ENCODE measurements at regions not wholly inside any gene's neighbourhood (a gene's known extent, or its start where the extent isn't known, plus 50 kb on each side); places are given as distances from the start of the nearest gene placed in this dataset.

GRCh38 chr21:34198231-34199120, 125.1 kb downstream of the MRPS6 start:
- peak overlapping the region in 1 of 4 donors; percentile 15 for H3K27ac ChIP-seq
- in situ Hi-C loops (cut with MboI; ENCODE audit: low pct_ligation_motif_present in 1 of 4, low pct_unique_long_range_greater_than_20kb in 1 of 4, low sequenced_read_pairs in 3 of 4) (no loop called here), intact Hi-C loops (cut with DNase I; ENCODE audit: low total_unique reads) (no loop called here)
- H3K36me3 ChIP-seq = no peaks in the 10 kb centered on the region
- DNase-seq = no peak
- peaks cover 6 to 36% (median 15%) of the 10 kb centered on the region in 4 donors for H3K4me1 ChIP-seq
- no peaks in the 10 kb centered on the region for H3K27me3 ChIP-seq
- no peak for TF ChIP-seq POLR2AphosphoS5 (IDR thresholded peaks at IDR 0.05)
- no peak for TF ChIP-seq EP300 (IDR thresholded peaks at IDR 0.05; ENCODE audit: low read depth)
- no peak for TF ChIP-seq CTCF (IDR thresholded peaks at IDR 0.05)
- TF ChIP-seq POLR2A (IDR thresholded peaks at IDR 0.05) = no peak
- H3K4me3 ChIP-seq = no peak overlapping the region
- no peaks in the 10 kb centered on the region for H3K9me3 ChIP-seq
- 73 to 83% methylated on average over 12 to 16 of the region's 16 CpGs for WGBS, 2 donors (ENCODE audit: low coverage in 1 of 2)

- Histone ChIP-seq H3K36me3 (no peaks in the 10 kb centered on the region), H3K4me3 (no peak overlapping the region), H3K27me3 (no peaks in the 10 kb centered on the region), H3K4me1 (peaks cover 6 to 43% (median 15%) of the 10 kb centered on the region in 4 donors), H3K9me3 (no peaks in the 10 kb centered on the region), H3K27ac (peak overlapping the region in 2 of 4 donors; percentile 4 to 15)
- DNase-seq = no peak
- no peak for TF ChIP-seq POLR2A (IDR thresholded peaks at IDR 0.05)
- no peak for TF ChIP-seq EP300 (IDR thresholded peaks at IDR 0.05; ENCODE audit: low read depth)
- no peak for TF ChIP-seq POLR2AphosphoS5 (IDR thresholded peaks at IDR 0.05)
- TF ChIP-seq CTCF (IDR thresholded peaks at IDR 0.05) = no peak
- intact Hi-C loops (cut with DNase I; ENCODE audit: low total_unique reads) (no loop called here), in situ Hi-C loops (cut with MboI; ENCODE audit: low pct_ligation_motif_present in 1 of 4, low pct_unique_long_range_greater_than_20kb in 1 of 4, low sequenced_read_pairs in 3 of 4) (no loop called here)
- 79% methylated on average over 7 of the region's 7 CpGs; no CpG with 5 or more reads in 1 of the 2 donors for WGBS, 2 donors (ENCODE audit: low coverage in 1 of 2)
These were observed 125.9 kb downstream of the MRPS6 start for GRCh38 chr21:34199121-34199910.

GRCh38 chr21:34200288-34200905, 127.0 kb downstream of the MRPS6 start:
- intact Hi-C loops (cut with DNase I; ENCODE audit: low total_unique reads) = loop anchor here (5.0 kb wide), 3 partner anchors 68 to 258 kb away; no protein-coding TSS in a partner anchor
- Histone ChIP-seq H3K27me3 (no peaks in the 10 kb centered on the region), H3K4me1 (peaks cover 6 to 52% (median 15%) of the 10 kb centered on the region in 4 donors), H3K36me3 (no peaks in the 10 kb centered on the region), H3K27ac (peak overlapping the region; percentile 53 to 79 (median 66)), H3K4me3 (no peak overlapping the region), H3K9me3 (no peaks in the 10 kb centered on the region)
- TF ChIP-seq EP300 (IDR thresholded peaks at IDR 0.05; ENCODE audit: low read depth) (no peak), POLR2AphosphoS5 (IDR thresholded peaks at IDR 0.05) (peak in 1 of 3 donors; percentile 47)
- WGBS, 2 donors (ENCODE audit: low coverage in 1 of 2) = 80 to 86% methylated on average over 7 of the region's 7 CpGs
- no peak for DNase-seq
- in situ Hi-C loops (cut with MboI; ENCODE audit: low pct_ligation_motif_present in 1 of 4, low pct_unique_long_range_greater_than_20kb in 1 of 4, low sequenced_read_pairs in 3 of 4) = loop anchor here in 2 of 4 donors (10.0 to 25.0 kb wide), 2 partner anchors 263 to 276 kb away; no protein-coding TSS in a partner anchor

GRCh38 chr21:34201001-34201400, 127.6 kb downstream of the MRPS6 start:
- Histone ChIP-seq H3K27ac (peak overlapping the region; percentile 64 to 79 (median 66)), H3K36me3 (no peaks in the 10 kb centered on the region), H3K27me3 (no peaks in the 10 kb centered on the region), H3K9me3 (no peaks in the 10 kb centered on the region), H3K4me1 (peaks cover 6 to 52% (median 15%) of the 10 kb centered on the region in 4 donors), H3K4me3 (no peak overlapping the region)
- in situ Hi-C loops (cut with MboI; ENCODE audit: low pct_ligation_motif_present in 1 of 4, low pct_unique_long_range_greater_than_20kb in 1 of 4, low sequenced_read_pairs in 3 of 4) (loop anchor here in 2 of 4 donors (10.0 to 25.0 kb wide), 2 partner anchors 264 to 276 kb away; no protein-coding TSS in a partner anchor), intact Hi-C loops (cut with DNase I; ENCODE audit: low total_unique reads) (loop anchor here (5.0 kb wide), 3 partner anchors 69 to 259 kb away; no protein-coding TSS in a partner anchor)
- DNase-seq = no peak
- TF ChIP-seq POLR2A (IDR thresholded peaks at IDR 0.05) (no peak), EP300 (IDR thresholded peaks at IDR 0.05; ENCODE audit: low read depth) (no peak), CTCF (IDR thresholded peaks at IDR 0.05) (no peak), POLR2AphosphoS5 (IDR thresholded peaks at IDR 0.05) (no peak)
- WGBS, 2 donors (ENCODE audit: low coverage in 1 of 2) = 77% methylated on average over 3 of the region's 3 CpGs; no CpG with 5 or more reads in 1 of the 2 donors
